AG09319 (cell line): ENCODE measurements at regions not wholly inside any gene's neighbourhood (a gene's known extent, or its start where the extent isn't known, plus 50 kb on each side); places are given as distances from the start of the nearest gene placed in this dataset.
"Not testable (repeated sequence)": the region's sequence is repeated elsewhere in the genome, so short reads cannot be mapped to it uniquely, and the experiment has no call there.

Experiments used
- DNase-seq: peaks from one replicate; pipeline ENCODE4 v3.0.0-alpha.2; 2010; ENCODE audit warnings: low read depth; ENCODE audit errors: extremely low read depth
- CTCF ChIP-seq: IDR thresholded peaks from 2 replicates; pipeline ENCODE4 v1.5.1; 2011; ENCODE audit warnings: low read depth, mild to moderate bottlenecking, inconsistent platforms, low read length, moderate library complexity

- TF ChIP-seq CTCF = no peak
- DNase-seq = no peak
Measured at GRCh38 chr2:138306626-138307025, 194.9 kb upstream of the SPOPL start.

DNA sequence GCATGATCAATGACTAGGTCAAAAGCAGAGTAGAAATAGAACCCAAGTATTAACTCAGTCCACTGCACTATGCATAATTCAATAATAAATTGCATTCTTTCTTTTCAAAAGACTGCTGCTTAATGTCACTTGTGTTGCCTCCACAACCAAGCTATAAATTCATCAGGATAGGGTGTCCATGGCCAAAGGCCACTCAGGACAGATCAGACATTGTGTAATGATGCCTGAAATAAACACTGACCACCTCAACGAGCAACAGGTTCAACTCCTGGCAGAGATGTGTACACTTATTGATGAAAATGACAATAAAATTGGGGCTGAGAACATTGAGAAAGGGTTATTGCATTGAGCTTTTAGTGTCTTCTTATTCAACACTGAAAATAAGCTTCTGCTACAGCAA is 194.5 kb upstream of the SPOPL start:
- no peak for DNase-seq
- no peak for TF ChIP-seq CTCF

DNA sequence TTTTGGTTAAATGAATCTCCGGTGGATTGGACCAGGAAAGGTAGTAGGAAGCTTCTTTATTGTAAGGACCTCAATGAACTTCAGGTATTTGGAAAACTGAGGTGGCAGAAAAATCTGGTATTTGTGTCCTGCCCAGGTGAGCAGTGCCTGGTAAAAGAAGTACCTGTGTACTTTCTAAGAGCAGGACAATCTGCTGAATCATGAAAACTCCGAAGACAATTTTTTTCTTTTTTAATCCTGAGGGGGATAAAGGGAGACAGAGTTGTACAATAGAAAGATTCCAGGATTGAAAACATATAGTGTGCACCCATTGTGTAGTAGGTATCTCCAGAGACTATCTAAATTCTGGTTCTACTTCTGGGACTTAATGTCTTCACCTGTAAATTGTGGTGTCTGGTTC is 191.8 kb upstream of the SPOPL start:
- DNase-seq = no peak
- TF ChIP-seq CTCF = no peak

DNA sequence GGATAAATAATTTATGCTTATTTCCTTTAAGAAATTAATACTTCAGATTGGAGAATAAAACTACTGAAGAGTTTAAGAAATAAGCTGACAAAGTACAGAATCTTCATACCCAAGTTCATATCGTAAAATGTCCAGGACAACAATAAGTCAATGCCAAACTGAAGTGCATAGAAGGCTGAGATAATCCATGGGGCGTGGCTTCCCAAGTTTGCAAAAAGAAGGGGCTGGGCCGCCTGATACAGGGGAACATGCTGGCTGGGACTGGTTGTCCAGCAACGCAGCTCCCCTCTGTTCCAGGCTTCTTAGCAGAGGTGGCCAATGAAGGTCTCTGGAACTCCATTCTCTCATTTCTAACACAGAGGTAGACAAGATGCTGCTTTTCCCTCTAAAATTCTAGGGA is 189.5 kb upstream of the SPOPL start:
- no peak for DNase-seq
- no peak for TF ChIP-seq CTCF

GRCh38 chr2:138315619-138316018 is 186.0 kb upstream of the SPOPL start:
- DNase-seq = not testable (repeated sequence)

DNA sequence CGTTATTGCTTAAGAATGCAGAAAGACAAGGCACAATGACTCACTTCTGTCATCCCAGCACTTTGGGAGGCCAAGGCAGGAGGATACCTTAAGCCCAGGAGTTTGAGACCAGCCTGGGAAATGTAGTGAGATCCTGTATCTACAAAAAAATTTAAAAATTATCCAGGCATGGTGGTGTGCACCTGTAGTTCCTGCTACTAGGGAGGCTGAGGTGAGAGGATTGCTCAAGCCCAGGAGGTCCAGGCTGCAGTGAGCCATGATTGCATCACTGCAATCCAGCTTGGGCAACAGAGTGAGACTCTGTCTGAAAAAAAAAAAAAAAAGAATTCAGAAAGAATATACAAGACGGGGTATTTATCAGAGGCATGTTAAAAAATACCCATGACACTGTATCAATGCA is 182.0 kb upstream of the SPOPL start:
- TF ChIP-seq CTCF = no peak
- DNase-seq = no peak

DNA sequence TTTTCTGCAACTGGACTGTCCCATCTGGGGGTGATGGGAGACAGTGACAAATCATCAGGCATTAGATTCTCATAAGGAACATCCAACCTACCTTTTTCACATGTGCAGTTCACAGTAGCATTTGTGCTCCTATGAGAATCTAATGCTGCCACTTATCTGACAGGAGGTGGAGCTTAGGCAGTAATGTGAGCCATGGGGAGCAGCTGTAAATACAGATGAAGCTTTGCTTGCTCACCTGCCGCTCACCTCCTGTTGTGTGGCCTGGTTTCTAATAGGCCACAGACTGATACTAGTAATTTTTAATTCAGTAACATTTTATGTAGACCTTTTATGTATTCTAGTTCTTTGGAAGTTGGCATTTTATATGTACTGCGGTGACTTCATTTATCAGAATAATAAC is 180.1 kb upstream of the SPOPL start:
- no peak for DNase-seq
- no peak for TF ChIP-seq CTCF

- no peak for DNase-seq
- TF ChIP-seq CTCF = no peak
Measured at GRCh38 chr2:138323382-138324067, 178.0 kb upstream of the SPOPL start.
